GM18951 (cell line): ENCODE measurements at regions not wholly inside any gene's neighbourhood (a gene's known extent, or its start where the extent isn't known, plus 50 kb on each side); places are given as distances from the start of the nearest gene placed in this dataset.

ENCODE experiments used
- POLR2A ChIP-seq: IDR thresholded peaks from 4 replicates; pipeline ENCODE4 v1.6.1; 2011; ENCODE audit warnings: mild to moderate bottlenecking; ENCODE audit not compliant: insufficient read length, insufficient read depth; ENCODE audit errors: extremely low read depth
- in situ Hi-C: fragments of 300-500 bp; cut with MboI; formaldehyde crosslinking; loops from one replicate; pipeline ENCODE4 v1.12.0; 2022; ENCODE audit warnings: low sequenced_read_pairs, mixed read lengths, inconsistent platforms; ENCODE audit not compliant: unreplicated experiment

GRCh38 chr3:23669541-23670255, 136.1 kb upstream of the UBE2E1 start:
- no peak for TF ChIP-seq POLR2A
- in situ Hi-C loops = no loop called here

GRCh38 chr3:23671851-23672589, 133.7 kb upstream of the UBE2E1 start:
- TF ChIP-seq POLR2A = no peak
- in situ Hi-C loops = no loop called here

GRCh38 chr3:23672628-23673027, 133.1 kb upstream of the UBE2E1 start:
- in situ Hi-C loops = no loop called here
- no peak for TF ChIP-seq POLR2A

- no peak for TF ChIP-seq POLR2A
- in situ Hi-C loops = no loop called here
Measured at GRCh38 chr3:23675010-23675409, 130.7 kb upstream of the UBE2E1 start.

- in situ Hi-C loops = no loop called here
- no peak for TF ChIP-seq POLR2A
Measured at GRCh38 chr3:23676093-23676492, 129.7 kb upstream of the UBE2E1 start.

- in situ Hi-C loops = no loop called here
- TF ChIP-seq POLR2A = no peak
Measured at GRCh38 chr3:23682646-23683045, 123.1 kb upstream of the UBE2E1 start.

GRCh38 chr3:23685541-23686258, 120.1 kb upstream of the UBE2E1 start:
- in situ Hi-C loops = no loop called here
- no peak for TF ChIP-seq POLR2A

GRCh38 chr3:23686519-23686918, 119.2 kb upstream of the UBE2E1 start:
- TF ChIP-seq POLR2A = no peak
- in situ Hi-C loops = no loop called here

- TF ChIP-seq POLR2A = no peak
- in situ Hi-C loops = no loop called here
Measured at GRCh38 chr3:23691357-23691895, 114.3 kb upstream of the UBE2E1 start.

- in situ Hi-C loops = no loop called here
Measured at GRCh38 chr3:23696842-23697241, 108.9 kb upstream of the UBE2E1 start.

GRCh38 chr3:23697416-23697815, 108.3 kb upstream of the UBE2E1 start:
- no peak for TF ChIP-seq POLR2A
- in situ Hi-C loops = no loop called here

More at GRCh38 chr3:23696842-23697241, 108.9 kb upstream of the UBE2E1 start:
- no peak for TF ChIP-seq POLR2A

- TF ChIP-seq POLR2A = no peak
- in situ Hi-C loops = no loop called here
Measured at GRCh38 chr3:23698652-23699313, 107.0 kb upstream of the UBE2E1 start.

- in situ Hi-C loops = no loop called here
- no peak for TF ChIP-seq POLR2A
Measured at GRCh38 chr3:23700616-23701015, 105.1 kb upstream of the UBE2E1 start.
